Vagina (tissue), 2 donors: ENCODE measurements at regions not wholly inside any gene's neighbourhood (a gene's known extent, or its start where the extent isn't known, plus 50 kb on each side); places are given as distances from the start of the nearest gene placed in this dataset.

Experiments
- POLR2A ChIP-seq, 2 donors: fragments of 450-650 bp; IDR thresholded peaks; one replicate each; pipeline ENCODE4 v1.6.1; 2017; ENCODE audit warnings: antibody characterized with exemption in 2 of 2, mild to moderate bottlenecking in 2 of 2, moderate library complexity in 2 of 2
- TF ChIP-seq, protein P1 (sequence below), 3 experiments: fragments of 450-650 bp in 2 of 3; fragments of 200-600 bp in 1 of 3; sonication (generic) in 1 of 3; IDR thresholded peaks; one replicate each; pipeline ENCODE4 v1.5.1; 2017 to 2019; ENCODE audit warnings: antibody characterized with exemption in 3 of 3, mild to moderate bottlenecking in 2 of 3, moderate library complexity in 2 of 3

DNA sequence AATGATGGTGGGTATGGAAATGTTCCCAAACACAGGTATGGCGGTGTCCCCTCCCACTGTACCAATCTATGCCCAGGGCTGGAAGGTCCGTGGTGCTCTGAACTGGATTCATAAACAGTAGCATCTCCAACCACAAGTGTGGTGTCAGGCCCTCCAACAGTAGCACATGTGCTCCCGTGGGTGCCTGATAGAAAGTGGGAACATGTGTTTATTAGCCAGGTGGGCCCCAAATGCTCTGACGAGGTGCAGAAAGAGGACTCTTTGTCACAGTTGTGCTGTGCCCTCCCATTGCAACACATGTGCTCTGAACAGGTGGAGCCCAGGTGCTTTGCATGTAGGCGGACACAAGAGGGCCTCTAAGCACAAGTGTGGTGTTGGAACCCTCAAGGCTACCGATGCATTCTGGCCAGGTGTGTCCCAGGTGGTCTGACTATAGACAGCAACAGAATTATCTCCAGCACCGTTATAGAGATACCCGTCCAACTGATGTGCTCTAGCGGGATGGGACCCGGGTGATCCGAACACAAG, 75.4 kb upstream of the ZNF30 start:
- TF ChIP-seq, protein P1, sequence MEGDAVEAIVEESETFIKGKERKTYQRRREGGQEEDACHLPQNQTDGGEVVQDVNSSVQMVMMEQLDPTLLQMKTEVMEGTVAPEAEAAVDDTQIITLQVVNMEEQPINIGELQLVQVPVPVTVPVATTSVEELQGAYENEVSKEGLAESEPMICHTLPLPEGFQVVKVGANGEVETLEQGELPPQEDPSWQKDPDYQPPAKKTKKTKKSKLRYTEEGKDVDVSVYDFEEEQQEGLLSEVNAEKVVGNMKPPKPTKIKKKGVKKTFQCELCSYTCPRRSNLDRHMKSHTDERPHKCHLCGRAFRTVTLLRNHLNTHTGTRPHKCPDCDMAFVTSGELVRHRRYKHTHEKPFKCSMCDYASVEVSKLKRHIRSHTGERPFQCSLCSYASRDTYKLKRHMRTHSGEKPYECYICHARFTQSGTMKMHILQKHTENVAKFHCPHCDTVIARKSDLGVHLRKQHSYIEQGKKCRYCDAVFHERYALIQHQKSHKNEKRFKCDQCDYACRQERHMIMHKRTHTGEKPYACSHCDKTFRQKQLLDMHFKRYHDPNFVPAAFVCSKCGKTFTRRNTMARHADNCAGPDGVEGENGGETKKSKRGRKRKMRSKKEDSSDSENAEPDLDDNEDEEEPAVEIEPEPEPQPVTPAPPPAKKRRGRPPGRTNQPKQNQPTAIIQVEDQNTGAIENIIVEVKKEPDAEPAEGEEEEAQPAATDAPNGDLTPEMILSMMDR (IDR thresholded peaks at IDR 0.05), result no peak
- no peak for TF ChIP-seq POLR2A (IDR thresholded peaks at IDR 0.05)
